Upper lobe of left lung (tissue), 6 donors: ENCODE measurements at regions not wholly inside any gene's neighbourhood (a gene's known extent, or its start where the extent isn't known, plus 50 kb on each side); places are given as distances from the start of the nearest gene placed in this dataset.

ENCODE experiments used
- ATAC-seq, 2 donors: fragments of 200-7000 bp; cut with Tn5 transposase; one replicate each; pipeline ENCODE4 v1.9.1; 2022; ENCODE audit warnings: mild to moderate bottlenecking in 2 of 2, moderate library complexity in 2 of 2; ENCODE audit not compliant: low FRiP score in 2 of 2
- DNase-seq, 2 donors: peaks; one replicate each; pipeline ENCODE4 v3.0.0-alpha.2; 2019 to 2020
- H3K27ac ChIP-seq, 4 donors: fragments of 200-600 bp; sonication (generic); one replicate each; pipeline ENCODE4 v1.5.1; 2016 to 2019
- H3K27me3 ChIP-seq, 4 donors: fragments of 200-600 bp; sonication (generic); one replicate each; pipeline ENCODE4 v1.5.1; 2017 to 2019
- H3K36me3 ChIP-seq, 4 donors: fragments of 200-600 bp; sonication (generic); one replicate each; pipeline ENCODE4 v1.5.1; 2016 to 2019
- H3K4me1 ChIP-seq, 4 donors: fragments of 200-600 bp; sonication (generic); one replicate each; pipeline ENCODE4 v1.5.1; 2018 to 2019
- H3K4me3 ChIP-seq, 4 donors: fragments of 200-600 bp; sonication (generic); one replicate each; pipeline ENCODE4 v1.5.1; 2017 to 2019; ENCODE audit warnings: mild to moderate bottlenecking in 2 of 4, moderate library complexity in 1 of 4
- H3K9me3 ChIP-seq, 4 donors: fragments of 200-600 bp; sonication (generic); one replicate each; pipeline ENCODE4 v1.5.1; 2018 to 2019
- EP300 ChIP-seq, 4 donors: sonication (generic); formaldehyde crosslinking; IDR thresholded peaks; one replicate each; pipeline ENCODE4 v1.5.1; 2017; ENCODE audit warnings: antibody characterized with exemption in 4 of 4, control low read depth in 2 of 4
- POLR2A ChIP-seq, 4 donors: fragments of 450-650 bp; IDR thresholded peaks; one replicate each; pipeline ENCODE4 v1.5.1; 2016 to 2017; ENCODE audit warnings: antibody characterized with exemption in 4 of 4, mild to moderate bottlenecking in 2 of 4
- POLR2AphosphoS5 ChIP-seq, 2 donors: sonication (generic); formaldehyde crosslinking; IDR thresholded peaks; one replicate each; pipeline ENCODE4 v1.5.1; 2017; ENCODE audit warnings: antibody characterized with exemption in 2 of 2
- WGBS, 2 donors: methylation state at CpG; one replicate each; pipeline ENCODE4 v1.1.5; 2017 to 2018; 5-methylcytosine and 5-hydroxymethylcytosine counted together
- TF ChIP-seq, protein P1 (sequence below), 6 experiments: fragments of 450-650 bp in 4 of 6; fragments of 200-600 bp in 2 of 6; sonication (generic) in 2 of 6; IDR thresholded peaks; one replicate each; pipeline ENCODE4 v1.5.1; 2016 to 2019; ENCODE audit warnings: antibody characterized with exemption in 6 of 6
- donor health status: DM: no; HTN: no; CAD: no; lungs with moderate emphysema.
- donor health status: DM: no; HTN: yes; CAD: no; lungs with severe emphysema.

DNA sequence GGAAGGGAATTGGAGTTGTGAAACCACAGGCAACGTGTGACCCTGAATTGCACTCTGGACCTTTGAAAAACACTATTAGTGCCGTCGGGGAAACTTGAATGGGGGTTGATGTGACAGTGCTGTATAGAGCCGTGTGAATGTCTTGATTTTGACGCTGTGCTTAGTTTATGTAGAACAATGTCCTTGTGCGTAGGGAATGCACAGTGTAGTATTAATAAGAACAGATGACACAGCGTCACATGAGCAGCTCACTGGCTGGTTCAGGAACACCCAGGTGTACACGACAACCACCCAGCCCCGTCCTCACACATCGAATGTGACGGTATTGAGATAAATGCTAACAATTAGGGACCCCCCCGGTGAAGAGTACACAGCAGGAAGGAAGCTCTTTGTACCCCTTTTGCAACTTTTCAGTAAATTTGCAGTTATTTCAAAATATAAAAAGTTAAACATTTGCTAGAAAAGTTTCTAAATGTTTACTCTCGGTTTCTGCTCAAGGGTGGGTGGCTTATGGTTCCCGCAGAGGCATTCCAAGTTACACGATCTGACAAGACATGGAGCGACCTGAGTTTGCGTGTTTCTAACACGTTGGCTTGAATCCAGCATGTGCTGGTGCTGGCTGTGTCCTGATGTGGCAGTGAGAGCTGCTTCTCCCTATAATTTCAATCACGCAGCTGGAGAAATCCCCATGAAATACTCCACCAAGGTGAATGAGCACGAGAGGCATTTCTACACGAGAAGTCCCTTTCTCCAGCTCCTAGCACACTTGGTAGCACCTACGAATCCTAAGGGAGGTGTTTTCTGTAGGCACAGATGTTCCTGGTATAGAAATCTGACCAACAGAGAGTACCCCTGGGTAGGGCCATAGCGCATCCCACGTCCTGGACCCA lies 208.0 kb upstream of the EXOC2 start:
- ATAC-seq (no peak), DNase-seq (no peak)
- Histone ChIP-seq H3K36me3 (no peaks in the 10 kb centered on the region), H3K27ac (no peak overlapping the region), H3K4me3 (no peak overlapping the region), H3K9me3 (no peaks in the 10 kb centered on the region), H3K27me3 (no peaks in the 10 kb centered on the region), H3K4me1 (peaks cover 0 to 11% (median 7%) of the 10 kb centered on the region in 4 donors)
- WGBS, 2 donors: 63 to 66% methylated on average over 24 of the region's 24 CpGs
- TF ChIP-seq, protein P1, sequence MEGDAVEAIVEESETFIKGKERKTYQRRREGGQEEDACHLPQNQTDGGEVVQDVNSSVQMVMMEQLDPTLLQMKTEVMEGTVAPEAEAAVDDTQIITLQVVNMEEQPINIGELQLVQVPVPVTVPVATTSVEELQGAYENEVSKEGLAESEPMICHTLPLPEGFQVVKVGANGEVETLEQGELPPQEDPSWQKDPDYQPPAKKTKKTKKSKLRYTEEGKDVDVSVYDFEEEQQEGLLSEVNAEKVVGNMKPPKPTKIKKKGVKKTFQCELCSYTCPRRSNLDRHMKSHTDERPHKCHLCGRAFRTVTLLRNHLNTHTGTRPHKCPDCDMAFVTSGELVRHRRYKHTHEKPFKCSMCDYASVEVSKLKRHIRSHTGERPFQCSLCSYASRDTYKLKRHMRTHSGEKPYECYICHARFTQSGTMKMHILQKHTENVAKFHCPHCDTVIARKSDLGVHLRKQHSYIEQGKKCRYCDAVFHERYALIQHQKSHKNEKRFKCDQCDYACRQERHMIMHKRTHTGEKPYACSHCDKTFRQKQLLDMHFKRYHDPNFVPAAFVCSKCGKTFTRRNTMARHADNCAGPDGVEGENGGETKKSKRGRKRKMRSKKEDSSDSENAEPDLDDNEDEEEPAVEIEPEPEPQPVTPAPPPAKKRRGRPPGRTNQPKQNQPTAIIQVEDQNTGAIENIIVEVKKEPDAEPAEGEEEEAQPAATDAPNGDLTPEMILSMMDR (IDR thresholded peaks at IDR 0.05): no peak
- TF ChIP-seq POLR2AphosphoS5 (IDR thresholded peaks at IDR 0.05) (no peak), EP300 (IDR thresholded peaks at IDR 0.05) (no peak)

DNA sequence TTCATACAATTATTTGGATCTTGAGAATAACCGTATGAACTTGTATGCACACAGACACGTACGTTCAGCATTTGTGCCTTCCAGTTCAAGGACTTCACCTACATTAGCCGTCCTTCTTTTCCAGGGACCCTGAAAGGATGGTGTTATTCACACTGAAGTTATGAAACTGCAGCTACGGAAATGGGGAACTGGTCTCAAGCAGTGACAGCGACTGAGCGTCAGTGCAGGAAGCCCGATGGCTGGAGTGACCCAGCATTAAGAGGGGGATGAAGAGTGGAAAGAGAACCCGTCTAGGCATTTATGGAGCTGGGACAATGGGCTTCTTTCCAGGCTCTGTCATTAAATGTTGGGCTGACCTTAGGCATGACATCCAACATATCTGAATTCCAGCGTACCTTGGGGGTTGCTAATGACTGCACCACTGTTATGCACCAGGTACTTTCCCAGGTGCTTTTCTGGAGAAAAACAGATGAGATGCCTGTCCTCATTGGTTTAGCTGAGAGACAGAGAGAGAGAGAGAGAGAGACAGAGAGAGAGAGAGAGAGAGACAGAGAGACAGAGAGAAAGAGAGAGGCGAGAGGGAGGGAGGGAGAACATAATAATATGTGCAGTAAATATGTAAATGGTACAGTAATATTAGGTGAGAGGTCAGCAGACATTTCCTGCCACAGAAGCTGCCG lies 204.7 kb upstream of the EXOC2 start:
- Histone ChIP-seq H3K27ac (no peak overlapping the region), H3K4me1 (peaks cover 0 to 11% (median 7%) of the 10 kb centered on the region in 4 donors), H3K4me3 (no peak overlapping the region), H3K36me3 (no peaks in the 10 kb centered on the region), H3K27me3 (no peaks in the 10 kb centered on the region), H3K9me3 (no peaks in the 10 kb centered on the region)
- 76 to 86% methylated on average over 12 of the region's 12 CpGs for WGBS, 2 donors
- no peak for DNase-seq
- ATAC-seq: no peak
- TF ChIP-seq, protein P1 (IDR thresholded peaks at IDR 0.05): no peak
- TF ChIP-seq EP300 (IDR thresholded peaks at IDR 0.05) (no peak), POLR2A (IDR thresholded peaks at IDR 0.05) (no peak), POLR2AphosphoS5 (IDR thresholded peaks at IDR 0.05) (no peak)

DNA sequence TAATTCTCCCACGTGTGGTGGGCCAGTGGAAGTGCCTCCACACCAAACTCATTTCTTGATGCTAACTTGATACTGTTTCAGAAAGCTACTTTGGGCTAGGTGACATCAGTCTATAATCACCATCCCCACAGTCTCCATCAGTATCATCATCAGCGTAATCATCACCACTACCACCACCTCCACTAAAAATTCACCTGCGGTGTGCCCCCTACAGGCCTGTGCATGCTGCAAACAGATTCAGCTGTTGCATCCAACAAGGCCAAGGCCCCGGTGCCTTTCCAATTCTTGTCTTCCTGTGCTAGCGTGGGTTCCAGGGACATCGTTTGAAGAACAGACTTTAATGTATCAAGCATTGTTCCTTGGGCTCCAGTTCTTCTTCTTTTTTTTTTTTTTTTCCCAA lies 201.3 kb upstream of the EXOC2 start:
- H3K4me1 ChIP-seq: no peaks in the 10 kb centered on the region
- TF ChIP-seq POLR2AphosphoS5 (IDR thresholded peaks at IDR 0.05) (no peak), EP300 (IDR thresholded peaks at IDR 0.05) (no peak), POLR2A (IDR thresholded peaks at IDR 0.05) (no peak)
- TF ChIP-seq, protein P1 (IDR thresholded peaks at IDR 0.05): no peak
- no peaks in the 10 kb centered on the region for H3K36me3 ChIP-seq
- no peak overlapping the region for H3K4me3 ChIP-seq
- H3K27me3 ChIP-seq: no peaks in the 10 kb centered on the region
- H3K9me3 ChIP-seq: no peaks in the 10 kb centered on the region
- ATAC-seq: no peak
- no peak overlapping the region for H3K27ac ChIP-seq
- DNase-seq: no peak
- WGBS, 2 donors: 87 to 88% methylated on average over 6 of the region's 6 CpGs

DNA sequence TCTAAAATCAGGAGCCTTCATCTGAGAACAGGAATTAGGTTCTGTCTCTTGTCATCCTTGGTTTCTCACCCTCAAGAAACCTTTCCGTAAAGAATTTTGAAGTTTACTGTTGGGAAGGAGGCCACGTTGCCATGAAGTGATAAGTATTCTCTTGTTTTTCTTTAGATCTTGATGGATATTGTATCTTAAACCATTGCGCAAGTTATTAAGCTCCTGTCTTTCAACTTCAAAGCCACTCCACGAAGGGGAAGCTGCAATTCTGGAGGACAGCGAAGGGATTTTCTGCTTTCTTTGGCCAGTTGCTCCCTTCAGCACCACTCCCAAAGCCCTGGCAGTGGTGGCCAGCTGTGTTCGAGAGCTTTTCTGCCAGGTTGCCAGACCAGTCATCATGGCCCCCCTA lies 198.1 kb upstream of the EXOC2 start:
- H3K27me3 ChIP-seq: no peaks in the 10 kb centered on the region
- TF ChIP-seq, protein P1 (IDR thresholded peaks at IDR 0.05): no peak
- TF ChIP-seq POLR2AphosphoS5 (IDR thresholded peaks at IDR 0.05): no peak
- no peak for TF ChIP-seq EP300 (IDR thresholded peaks at IDR 0.05)
- no peak overlapping the region for H3K27ac ChIP-seq
- H3K4me3 ChIP-seq: no peak overlapping the region
- WGBS, 2 donors: 83% methylated on average over 6 of the region's 6 CpGs
- no peak for ATAC-seq
- no peaks in the 10 kb centered on the region for H3K36me3 ChIP-seq
- H3K9me3 ChIP-seq: no peaks in the 10 kb centered on the region
- no peaks in the 10 kb centered on the region for H3K4me1 ChIP-seq
- DNase-seq: no peak
